ENCODE measurements at regions not wholly inside any gene's neighbourhood (a gene's known extent, or its start where the extent isn't known, plus 50 kb on each side); places are given as distances from the start of the nearest gene placed in this dataset.

DNA sequence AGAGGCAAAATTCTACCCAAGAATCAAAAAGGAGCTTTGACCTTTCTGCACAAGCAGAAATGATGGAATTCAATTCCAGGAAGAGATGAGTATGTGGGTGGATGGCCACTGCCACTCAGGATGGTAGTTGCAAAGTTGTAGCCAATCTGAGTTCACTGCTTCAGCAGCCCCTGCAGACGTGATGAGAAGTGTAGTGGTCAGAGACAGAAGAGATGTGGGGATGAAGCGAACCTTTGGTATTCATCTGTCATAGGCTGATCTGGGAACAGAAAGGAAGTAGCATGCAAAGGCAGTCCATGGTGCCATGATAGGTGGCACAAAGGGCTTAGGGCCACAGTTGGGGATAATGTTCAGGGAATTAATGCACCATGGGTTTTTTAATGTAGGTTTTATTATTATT is 81.1 kb upstream of the PGBD5 start:
- TF ChIP-seq HMG20B (CRISPR knock-in tag; conservative IDR thresholded peaks at IDR 0.05) (no peak), MXI1 (IDR thresholded peaks at IDR 0.05; ENCODE audit: borderline replicate concordance, low read depth, low read length) (no peak), TOE1 (CRISPR knock-in tag; IDR thresholded peaks at IDR 0.05) (no peak), SMC3 (IDR thresholded peaks at IDR 0.05; ENCODE audit: low read length) (no peak), TCF12 (IDR thresholded peaks at IDR 0.05) (no peak), TCF12 (CRISPR knock-in tag; IDR thresholded peaks at IDR 0.05) (no peak), CEBPB (IDR thresholded peaks at IDR 0.05; ENCODE audit: borderline replicate concordance, low read depth, low read length) (no peak), JUNB (CRISPR knock-in tag; IDR thresholded peaks at IDR 0.05; ENCODE audit: borderline replicate concordance) (no peak)
- TF ChIP-seq, protein P1, sequence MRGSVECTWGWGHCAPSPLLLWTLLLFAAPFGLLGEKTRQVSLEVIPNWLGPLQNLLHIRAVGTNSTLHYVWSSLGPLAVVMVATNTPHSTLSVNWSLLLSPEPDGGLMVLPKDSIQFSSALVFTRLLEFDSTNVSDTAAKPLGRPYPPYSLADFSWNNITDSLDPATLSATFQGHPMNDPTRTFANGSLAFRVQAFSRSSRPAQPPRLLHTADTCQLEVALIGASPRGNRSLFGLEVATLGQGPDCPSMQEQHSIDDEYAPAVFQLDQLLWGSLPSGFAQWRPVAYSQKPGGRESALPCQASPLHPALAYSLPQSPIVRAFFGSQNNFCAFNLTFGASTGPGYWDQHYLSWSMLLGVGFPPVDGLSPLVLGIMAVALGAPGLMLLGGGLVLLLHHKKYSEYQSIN (CRISPR knock-in tag; IDR thresholded peaks at IDR 0.05; ENCODE audit: borderline replicate concordance), result no peak
- TF ChIP-seq, protein P2, sequence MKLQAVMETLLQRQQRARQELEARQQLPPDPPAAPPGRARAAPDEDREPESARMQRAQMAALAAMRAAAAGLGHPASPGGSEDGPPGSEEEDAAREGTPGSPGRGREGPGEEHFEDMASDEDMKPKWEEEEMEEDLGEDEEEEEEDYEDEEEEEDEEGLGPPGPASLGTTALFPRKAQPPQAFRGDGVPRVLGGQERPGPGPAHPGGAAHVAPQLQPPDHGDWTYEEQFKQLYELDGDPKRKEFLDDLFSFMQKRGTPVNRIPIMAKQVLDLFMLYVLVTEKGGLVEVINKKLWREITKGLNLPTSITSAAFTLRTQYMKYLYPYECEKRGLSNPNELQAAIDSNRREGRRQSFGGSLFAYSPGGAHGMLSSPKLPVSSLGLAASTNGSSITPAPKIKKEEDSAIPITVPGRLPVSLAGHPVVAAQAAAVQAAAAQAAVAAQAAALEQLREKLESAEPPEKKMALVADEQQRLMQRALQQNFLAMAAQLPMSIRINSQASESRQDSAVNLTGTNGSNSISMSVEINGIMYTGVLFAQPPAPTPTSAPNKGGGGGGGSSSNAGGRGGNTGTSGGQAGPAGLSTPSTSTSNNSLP (IDR thresholded peaks at IDR 0.05; ENCODE audit: low read depth, low read length), result no peak

Data from HepG2 (cell line).